Mesendoderm (in vitro differentiated cells): ENCODE measurements at regions not wholly inside any gene's neighbourhood (a gene's known extent, or its start where the extent isn't known, plus 50 kb on each side); places are given as distances from the start of the nearest gene placed in this dataset.

Source experiments
- DNase-seq: peaks from one replicate; pipeline ENCODE4 v3.0.0; 2013
- H2AK5ac ChIP-seq: 2 replicates; pipeline ENCODE4 v1.6.1; 2013; ENCODE audit warnings: low read length, inconsistent platforms
- H2BK120ac ChIP-seq: 2 replicates; pipeline ENCODE4 v1.6.1; 2013; ENCODE audit warnings: low read depth, mild to moderate bottlenecking, low read length, moderate library complexity, mixed read lengths
- H2BK15ac ChIP-seq: replicated peaks from 2 replicates; pipeline ENCODE4 v1.6.1; 2013; ENCODE audit warnings: low read depth, mild to moderate bottlenecking, moderate library complexity
- H2BK5ac ChIP-seq: 2 replicates; pipeline ENCODE4 v1.6.1; 2013; ENCODE audit warnings: low read length, inconsistent platforms
- H3K18ac ChIP-seq: 2 replicates; pipeline ENCODE4 v1.6.1; 2013; ENCODE audit warnings: mild to moderate bottlenecking, low read length, mixed read lengths
- H3K23ac ChIP-seq: one replicate; pipeline ENCODE4 v1.6.1; 2013; ENCODE audit warnings: low read length
- H3K27ac ChIP-seq: 2 replicates; pipeline ENCODE4 v1.5.1; 2013; ENCODE audit warnings: low read depth, mild to moderate bottlenecking, inconsistent platforms, low read length, moderate library complexity
- H3K27me3 ChIP-seq: 2 replicates; pipeline ENCODE4 v1.6.1; 2013; ENCODE audit warnings: low read length, control low read depth, mild to moderate bottlenecking, inconsistent platforms; ENCODE audit not compliant: insufficient read depth, poor library complexity
- H3K36me3 ChIP-seq: 2 replicates; pipeline ENCODE4 v1.6.1; 2013; ENCODE audit warnings: low read length, inconsistent platforms; ENCODE audit not compliant: control insufficient read depth, insufficient read depth
- H3K4ac ChIP-seq: one replicate; pipeline ENCODE4 v1.6.1; 2013; ENCODE audit warnings: low read depth, mild to moderate bottlenecking, low read length, moderate library complexity
- H3K4me1 ChIP-seq: 2 replicates; pipeline ENCODE4 v1.6.1; 2013; ENCODE audit warnings: low read depth, low read length, inconsistent platforms; ENCODE audit not compliant: control insufficient read depth
- H3K4me2 ChIP-seq: 2 replicates; pipeline ENCODE4 v1.6.1; 2013; ENCODE audit warnings: low read length
- H3K4me3 ChIP-seq: 2 replicates; pipeline ENCODE4 v1.5.1; 2013; ENCODE audit warnings: mild to moderate bottlenecking, low read length
- H3K56ac ChIP-seq: one replicate; pipeline ENCODE4 v1.6.1; 2013; ENCODE audit warnings: low read length
- H3K79me1 ChIP-seq: 2 replicates; pipeline ENCODE4 v1.6.1; 2013; ENCODE audit warnings: low read length, inconsistent platforms
- H3K79me2 ChIP-seq: 2 replicates; pipeline ENCODE4 v1.6.1; 2013; ENCODE audit warnings: mild to moderate bottlenecking, low read length; ENCODE audit not compliant: control insufficient read depth, insufficient read depth
- H3K9ac ChIP-seq: 2 replicates; pipeline ENCODE4 v1.6.1; 2013; ENCODE audit warnings: low read length, inconsistent platforms
- H4K5ac ChIP-seq: one replicate; pipeline ENCODE4 v1.6.1; 2013; ENCODE audit warnings: low read length
- H4K8ac ChIP-seq: one replicate; pipeline ENCODE4 v1.6.1; 2013; ENCODE audit warnings: low read depth, mild to moderate bottlenecking, control low read depth, low read length, moderate library complexity
- WGBS: extraction: QIAGEN DNeasy Blood & Tissue Kit; methylation state at CpG from one replicate; pipeline ENCODE4 v1.1.7; 2013; ENCODE audit warnings: low lambda C conversion rate, missing lambda C conversion rate; ENCODE audit not compliant: insufficient coverage; ENCODE audit errors: extremely low coverage; 5-methylcytosine and 5-hydroxymethylcytosine counted together

DNA sequence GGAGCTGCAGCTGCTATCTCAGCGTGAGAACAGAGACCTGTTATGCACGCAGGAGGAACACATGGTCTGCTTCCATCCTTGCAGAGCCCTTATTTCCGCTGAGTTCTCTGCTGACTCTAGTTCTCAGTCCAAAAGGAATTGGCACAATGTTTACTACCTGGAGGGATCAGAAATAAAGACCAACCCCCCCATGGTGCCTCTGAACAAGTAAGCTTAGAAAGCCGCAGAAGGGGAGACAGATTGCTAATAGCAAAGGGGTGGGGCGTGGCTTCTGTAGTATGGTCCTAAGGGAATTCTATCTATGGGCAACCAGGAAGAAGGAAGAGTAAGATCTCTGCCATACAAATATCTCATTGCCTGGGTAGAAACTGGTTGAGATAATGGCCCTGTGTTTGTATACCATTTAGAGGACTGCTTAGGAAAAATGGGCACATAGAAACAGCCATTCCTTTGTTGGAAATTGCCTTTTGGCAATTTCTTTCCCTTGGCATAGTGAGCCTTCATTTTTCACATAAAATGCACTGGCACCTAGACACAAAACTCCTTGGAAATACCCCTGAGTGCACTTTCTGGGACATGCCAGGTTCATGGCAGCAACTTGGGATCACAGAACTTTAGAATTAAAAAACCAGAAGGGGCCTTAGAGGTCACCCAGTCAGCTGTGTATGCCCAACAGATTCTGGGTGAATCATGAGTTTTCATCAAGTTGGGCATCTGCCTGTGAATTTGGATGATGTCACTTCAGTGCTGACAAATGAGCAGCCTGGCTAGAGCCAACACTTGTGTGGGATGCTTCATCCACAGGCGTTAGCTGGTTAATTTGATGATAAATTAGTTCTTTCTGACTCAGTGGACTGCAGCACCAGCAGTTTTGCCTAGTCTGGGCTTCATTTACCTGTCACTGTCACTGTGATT, 57.4 kb upstream of the STXBP5L start:
- no peak overlapping the region for H3K4me2 ChIP-seq
- no peak overlapping the region for H3K56ac ChIP-seq
- H3K79me2 ChIP-seq = no peaks in the 10 kb centered on the region
- no peak overlapping the region for H2BK15ac ChIP-seq
- H3K36me3 ChIP-seq = no peaks in the 10 kb centered on the region
- no peak overlapping the region for H3K23ac ChIP-seq
- H3K27me3 ChIP-seq = no peaks in the 10 kb centered on the region
- H3K4me3 ChIP-seq = no peak overlapping the region
- H4K8ac ChIP-seq = no peak overlapping the region
- no peaks in the 10 kb centered on the region for H3K79me1 ChIP-seq
- H3K9ac ChIP-seq = no peak overlapping the region
- no peak overlapping the region for H3K27ac ChIP-seq
- H2BK120ac ChIP-seq = no peak overlapping the region
- no peak overlapping the region for H2AK5ac ChIP-seq
- H3K4me1 ChIP-seq = peaks cover 2% of the 10 kb centered on the region
- H3K18ac ChIP-seq = no peak overlapping the region
- H2BK5ac ChIP-seq = no peak overlapping the region
- no CpG with 5 or more reads among the region's 6 CpGs for WGBS
- no peak overlapping the region for H3K4ac ChIP-seq
- no peak overlapping the region for H4K5ac ChIP-seq
- DNase-seq = no peak

DNA sequence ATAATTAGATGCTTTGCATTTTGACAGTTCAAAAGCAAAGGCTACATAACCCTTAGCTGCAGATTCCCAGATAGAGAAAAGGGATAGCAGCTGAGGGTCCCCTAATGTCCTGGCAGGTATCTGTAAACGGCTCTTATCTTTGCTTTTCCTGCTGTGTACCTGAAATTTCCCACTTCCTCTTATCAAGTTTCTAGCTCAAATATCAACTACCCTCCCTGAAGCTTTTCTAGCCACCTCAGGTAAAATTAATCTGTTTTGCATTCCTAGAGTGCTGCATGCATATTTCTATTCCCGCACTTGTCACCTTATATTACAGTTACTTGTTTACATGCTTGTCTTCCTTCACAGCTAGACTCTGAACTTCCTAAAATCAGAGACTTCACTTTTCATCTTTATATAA, 55.6 kb upstream of the STXBP5L start:
- H3K4me3 ChIP-seq = no peak overlapping the region
- no peak overlapping the region for H2BK15ac ChIP-seq
- H3K36me3 ChIP-seq = no peaks in the 10 kb centered on the region
- H3K27me3 ChIP-seq = no peaks in the 10 kb centered on the region
- H3K4me2 ChIP-seq = no peak overlapping the region
- H3K4ac ChIP-seq = no peak overlapping the region
- H4K5ac ChIP-seq = no peak overlapping the region
- H2AK5ac ChIP-seq = no peak overlapping the region
- H3K79me1 ChIP-seq = no peaks in the 10 kb centered on the region
- H3K27ac ChIP-seq = no peak overlapping the region
- no peak overlapping the region for H2BK5ac ChIP-seq
- DNase-seq = peak; percentile 53
- H3K4me1 ChIP-seq = peaks cover 2% of the 10 kb centered on the region
- no peak overlapping the region for H3K18ac ChIP-seq
- H3K79me2 ChIP-seq = no peaks in the 10 kb centered on the region
- no peak overlapping the region for H3K23ac ChIP-seq
- no peak overlapping the region for H3K9ac ChIP-seq
- no peak overlapping the region for H4K8ac ChIP-seq
- WGBS = no CpG with 5 or more reads among the region's 2 CpGs
- H3K56ac ChIP-seq = no peak overlapping the region
- no peak overlapping the region for H2BK120ac ChIP-seq

DNA sequence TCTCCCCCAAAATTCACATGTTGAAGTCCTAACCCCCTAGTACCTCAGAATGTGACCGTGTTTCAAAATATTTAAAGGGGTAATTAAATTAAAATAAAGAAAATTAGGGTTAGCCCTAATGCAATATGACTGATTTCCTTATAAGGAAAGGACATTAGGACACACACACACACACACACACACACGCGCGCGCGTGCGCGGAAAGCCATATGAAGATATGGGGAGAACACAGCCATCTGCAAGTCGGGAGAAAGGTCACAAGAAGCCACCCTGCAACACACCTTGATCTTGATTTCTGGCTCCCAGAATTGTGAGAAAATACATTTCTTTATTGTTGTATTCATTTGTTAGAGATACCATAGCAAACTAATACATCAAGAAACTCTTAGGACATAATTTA, 54.6 kb upstream of the STXBP5L start:
- DNase-seq = no peak
- Histone ChIP-seq H3K4me3 (no peak overlapping the region), H3K9ac (no peak overlapping the region), H3K36me3 (no peaks in the 10 kb centered on the region), H3K56ac (no peak overlapping the region), H2BK5ac (no peak overlapping the region), H3K79me1 (no peaks in the 10 kb centered on the region), H2BK120ac (no peak overlapping the region), H3K79me2 (no peaks in the 10 kb centered on the region), H2BK15ac (no peak overlapping the region), H4K5ac (no peak overlapping the region), H3K23ac (no peak overlapping the region), H3K18ac (no peak overlapping the region), H3K4me2 (no peak overlapping the region), H3K4ac (no peak overlapping the region), H4K8ac (no peak overlapping the region), H3K27me3 (no peaks in the 10 kb centered on the region), H2AK5ac (no peak overlapping the region), H3K27ac (no peak overlapping the region), H3K4me1 (peaks cover 2% of the 10 kb centered on the region)
- WGBS = no CpG with 5 or more reads among the region's 9 CpGs

DNA sequence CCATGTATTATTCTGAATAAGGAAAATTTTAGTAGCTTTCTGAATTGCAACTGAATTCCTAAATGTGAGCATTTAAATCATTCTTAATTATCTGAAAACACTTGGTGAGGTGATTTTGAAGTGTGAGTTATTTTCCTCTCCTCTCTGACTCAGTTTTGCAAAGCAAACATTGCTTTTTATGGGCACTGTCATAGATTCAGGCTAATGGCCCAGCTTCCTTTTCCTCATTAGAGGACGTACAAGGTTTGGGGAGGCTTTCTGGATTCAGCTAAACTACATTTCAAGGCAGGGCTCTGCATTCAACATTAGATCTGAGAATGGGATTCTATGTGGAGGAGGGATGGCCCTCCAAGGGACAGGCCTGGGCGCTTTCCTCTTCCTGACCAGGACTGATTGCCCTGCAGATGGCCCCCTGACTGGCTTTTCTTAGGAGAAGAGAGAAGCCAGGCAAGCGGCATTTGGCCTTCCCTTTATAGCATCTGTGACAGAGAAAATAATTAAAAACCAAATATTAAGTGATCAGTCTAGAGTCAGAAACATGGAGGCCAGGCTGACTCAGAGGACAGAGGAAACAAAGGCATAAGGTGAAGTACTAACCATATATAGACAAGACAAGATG, 53.0 kb upstream of the STXBP5L start:
- H3K4me3 ChIP-seq = no peak overlapping the region
- no peak overlapping the region for H3K18ac ChIP-seq
- peak overlapping the region; percentile 89 for H4K8ac ChIP-seq
- no peak overlapping the region for H3K4ac ChIP-seq
- WGBS = no CpG with 5 or more reads among the region's 3 CpGs
- no peak overlapping the region for H2BK120ac ChIP-seq
- no peaks in the 10 kb centered on the region for H3K79me1 ChIP-seq
- no peak overlapping the region for H2BK5ac ChIP-seq
- no peak overlapping the region for H3K9ac ChIP-seq
- no peak overlapping the region for H4K5ac ChIP-seq
- no peaks in the 10 kb centered on the region for H3K79me2 ChIP-seq
- DNase-seq = no peak
- H3K4me1 ChIP-seq = peaks cover 2% of the 10 kb centered on the region
- H3K4me2 ChIP-seq = no peak overlapping the region
- H3K27me3 ChIP-seq = no peaks in the 10 kb centered on the region
- H3K56ac ChIP-seq = no peak overlapping the region
- no peak overlapping the region for H3K27ac ChIP-seq
- no peaks in the 10 kb centered on the region for H3K36me3 ChIP-seq
- no peak overlapping the region for H2BK15ac ChIP-seq
- no peak overlapping the region for H3K23ac ChIP-seq
- H2AK5ac ChIP-seq = no peak overlapping the region

DNA sequence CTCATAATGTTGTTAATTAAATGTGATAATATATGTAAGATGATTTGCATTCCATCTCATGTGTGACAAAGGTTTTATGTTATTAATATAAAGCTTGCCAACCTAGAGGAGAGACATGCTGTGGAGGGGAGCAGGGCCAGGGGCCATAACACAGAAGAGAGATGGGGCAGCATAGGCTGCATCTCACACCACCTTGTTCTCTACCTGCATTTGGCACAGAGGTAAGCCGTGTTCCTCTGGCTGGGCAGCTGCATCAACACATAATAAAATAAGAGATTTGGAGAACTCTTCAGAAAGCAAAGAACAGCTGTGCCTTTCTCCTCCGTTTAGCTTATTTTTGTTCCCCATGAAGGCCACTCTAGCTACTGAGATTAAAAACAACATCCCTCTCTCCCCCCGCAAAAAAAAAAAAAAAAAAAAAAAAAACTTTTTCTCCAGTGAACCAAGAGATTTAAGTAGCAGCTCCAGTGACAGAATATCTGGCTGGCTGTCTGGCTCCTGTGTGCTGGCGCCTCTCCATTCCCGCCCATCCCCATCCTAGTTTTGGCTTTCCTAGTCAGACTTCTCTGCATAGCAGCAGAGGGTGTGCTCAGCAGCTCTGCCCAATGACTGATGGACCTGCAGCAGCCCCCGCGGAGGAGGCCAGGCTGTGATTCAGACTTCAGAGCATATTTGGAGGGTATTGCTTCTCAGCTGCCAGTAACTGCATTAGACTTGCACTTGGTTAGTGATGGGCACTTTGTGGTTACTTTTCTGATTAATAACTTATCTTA, 52.2 kb upstream of the STXBP5L start:
- Histone ChIP-seq H4K5ac (no peak overlapping the region), H3K79me2 (no peaks in the 10 kb centered on the region), H3K4me3 (no peak overlapping the region), H3K36me3 (no peaks in the 10 kb centered on the region), H3K27me3 (no peaks in the 10 kb centered on the region), H2BK5ac (no peak overlapping the region), H3K4me2 (no peak overlapping the region), H3K27ac (no peak overlapping the region), H3K23ac (no peak overlapping the region), H2BK15ac (no peak overlapping the region), H3K9ac (no peak overlapping the region), H3K79me1 (no peaks in the 10 kb centered on the region), H2BK120ac (no peak overlapping the region), H3K56ac (no peak overlapping the region), H3K4ac (no peak overlapping the region), H3K18ac (no peak overlapping the region), H3K4me1 (peaks cover 2% of the 10 kb centered on the region), H2AK5ac (no peak overlapping the region), H4K8ac (no peak overlapping the region)
- peak; percentile 38 for DNase-seq
- no CpG with 5 or more reads among the region's 7 CpGs for WGBS
